Natural killer cell treated with Interleukin-12 subunit alpha and Interleukin-12 subunit beta and Interleukin-15 and Interleukin-18, amount 100 ng/mL, for 72 hours (primary cell): ENCODE measurements at regions not wholly inside any gene's neighbourhood (a gene's known extent, or its start where the extent isn't known, plus 50 kb on each side); places are given as distances from the start of the nearest gene placed in this dataset.
"Not testable (repeated sequence)": the region's sequence is repeated elsewhere in the genome, so short reads cannot be mapped to it uniquely, and the experiment has no call there.

Source experiments
- ATAC-seq, 2 donors: fragments of 150-1000 bp; cut with Tn5 transposase in 1 of 2; sonication (Bioruptor Pico), chemical (Tn5 transposase) in 1 of 2; 2 replicates each; pipeline ENCODE4 v1.10.0; 2021
- DNase-seq: peaks from one replicate; pipeline ENCODE4 v3.0.0; 2022; ENCODE audit warnings: low spot score
- H3K27ac Mint-ChIP-seq, 2 donors: 1 replicate in 1 of 2; 2 replicates in 1 of 2; pipeline ENCODE4 v1.8.0; 2022; ENCODE audit warnings: mixed read lengths in 2 of 2, mild to moderate bottlenecking in 1 of 2, moderate library complexity in 1 of 2
- H3K27me3 Mint-ChIP-seq, 2 donors: 1 replicate in 1 of 2; 2 replicates in 1 of 2; pipeline ENCODE4 v1.8.0; 2022; ENCODE audit warnings: mixed read lengths in 2 of 2
- H3K36me3 Mint-ChIP-seq: one replicate; pipeline ENCODE4 v1.8.0; 2022; ENCODE audit warnings: mixed read lengths
- H3K4me1 Mint-ChIP-seq, 2 donors: 1 replicate in 1 of 2; 2 replicates in 1 of 2; pipeline ENCODE4 v1.8.0; 2022; ENCODE audit warnings: low read depth in 2 of 2, mixed read lengths in 2 of 2, mild to moderate bottlenecking in 1 of 2
- H3K4me3 Mint-ChIP-seq: one replicate; pipeline ENCODE4 v1.8.0; 2022; ENCODE audit warnings: mixed read lengths
- H3K9me3 Mint-ChIP-seq: 2 replicates; pipeline ENCODE4 v1.8.0; 2022; ENCODE audit warnings: mixed read lengths

DNA sequence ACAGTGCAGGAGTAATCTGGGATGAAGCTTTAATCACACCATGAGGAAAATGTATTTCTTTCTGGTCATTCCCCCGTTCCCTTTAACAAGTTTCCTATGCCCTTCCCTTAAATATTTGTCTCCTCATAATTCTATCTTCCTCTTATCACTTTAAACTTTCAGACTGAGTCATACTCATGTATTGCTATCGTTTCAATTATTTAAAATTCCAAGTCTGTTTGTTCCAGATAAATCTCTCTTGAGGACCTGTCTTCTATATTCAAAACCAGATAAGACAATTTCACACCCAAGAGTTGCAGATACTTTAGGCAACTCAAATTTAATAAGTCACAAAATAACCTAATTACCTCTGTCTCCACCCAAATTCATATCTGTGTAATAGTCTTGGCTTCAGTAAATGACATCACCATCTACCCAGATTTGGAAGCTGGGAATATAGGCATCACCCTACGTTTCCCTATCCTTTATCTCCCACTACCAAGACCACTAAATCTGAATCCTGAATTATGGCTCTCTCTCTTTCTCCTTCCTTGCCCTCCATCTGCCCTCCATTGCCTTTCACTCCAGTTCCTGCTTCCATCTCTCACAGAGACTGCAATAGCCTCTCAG is 220.1 kb downstream of the PYDC2 start:
- no peak for ATAC-seq
- Mint-ChIP-seq H3K9me3 (peaks cover 17% of the 10 kb centered on the region), H3K4me3 (no peak overlapping the region), H3K27me3 (no peaks in the 10 kb centered on the region), H3K36me3 (no peaks in the 10 kb centered on the region), H3K27ac (no peak overlapping the region), H3K4me1 (no peaks in the 10 kb centered on the region)
- DNase-seq = no peak

DNA sequence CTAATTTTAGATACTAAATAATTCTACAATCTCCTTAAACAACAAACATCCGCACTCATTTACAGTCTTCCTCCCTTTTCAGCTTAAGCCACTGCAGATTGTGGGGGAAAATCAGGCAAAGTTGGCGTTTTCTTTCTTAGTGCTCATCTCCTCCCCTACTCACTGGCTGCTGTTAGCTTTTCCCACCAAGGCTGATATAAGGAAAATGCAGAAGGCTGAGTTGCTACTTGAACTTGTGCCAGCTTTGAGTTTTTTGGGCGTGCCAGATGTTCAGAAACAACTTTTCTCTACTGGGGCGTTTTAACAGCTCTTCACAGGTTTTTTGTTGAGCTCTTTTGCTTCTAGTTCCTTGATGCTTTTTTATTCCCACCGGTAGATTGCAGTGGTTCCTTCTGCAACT is 222.0 kb downstream of the PYDC2 start:
- Mint-ChIP-seq H3K36me3 (no peaks in the 10 kb centered on the region), H3K27ac (no peak overlapping the region), H3K27me3 (no peaks in the 10 kb centered on the region), H3K9me3 (peaks cover 21% of the 10 kb centered on the region), H3K4me1 (no peaks in the 10 kb centered on the region), H3K4me3 (no peak overlapping the region)
- ATAC-seq = no peak
- no peak for DNase-seq

DNA sequence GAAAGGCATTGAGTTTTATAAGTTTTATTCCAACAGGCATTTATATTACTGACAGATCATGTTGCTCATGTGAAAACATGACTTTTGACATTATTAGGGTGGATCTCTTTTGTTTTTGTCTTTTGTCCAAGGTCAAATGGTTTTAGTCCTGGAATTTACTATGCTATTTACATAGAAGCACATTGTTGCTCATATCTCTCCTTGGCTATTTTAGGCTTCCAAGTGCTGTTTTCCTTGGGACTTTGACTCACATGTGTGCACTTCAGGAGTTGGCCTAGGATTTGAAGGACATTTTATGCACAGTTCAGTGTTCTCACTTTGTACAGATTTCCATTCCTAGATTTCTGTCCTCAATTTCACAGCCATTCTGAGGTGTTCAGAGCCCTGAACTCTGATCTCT is 225.7 kb downstream of the PYDC2 start:
- H3K36me3 Mint-ChIP-seq = no peaks in the 10 kb centered on the region
- ATAC-seq (no peak), DNase-seq (no peak)
- no peak overlapping the region for H3K4me3 Mint-ChIP-seq
- H3K27ac Mint-ChIP-seq = no peak overlapping the region
- H3K9me3 Mint-ChIP-seq = peaks cover 17% of the 10 kb centered on the region
- no peaks in the 10 kb centered on the region for H3K4me1 Mint-ChIP-seq
- no peaks in the 10 kb centered on the region for H3K27me3 Mint-ChIP-seq

DNA sequence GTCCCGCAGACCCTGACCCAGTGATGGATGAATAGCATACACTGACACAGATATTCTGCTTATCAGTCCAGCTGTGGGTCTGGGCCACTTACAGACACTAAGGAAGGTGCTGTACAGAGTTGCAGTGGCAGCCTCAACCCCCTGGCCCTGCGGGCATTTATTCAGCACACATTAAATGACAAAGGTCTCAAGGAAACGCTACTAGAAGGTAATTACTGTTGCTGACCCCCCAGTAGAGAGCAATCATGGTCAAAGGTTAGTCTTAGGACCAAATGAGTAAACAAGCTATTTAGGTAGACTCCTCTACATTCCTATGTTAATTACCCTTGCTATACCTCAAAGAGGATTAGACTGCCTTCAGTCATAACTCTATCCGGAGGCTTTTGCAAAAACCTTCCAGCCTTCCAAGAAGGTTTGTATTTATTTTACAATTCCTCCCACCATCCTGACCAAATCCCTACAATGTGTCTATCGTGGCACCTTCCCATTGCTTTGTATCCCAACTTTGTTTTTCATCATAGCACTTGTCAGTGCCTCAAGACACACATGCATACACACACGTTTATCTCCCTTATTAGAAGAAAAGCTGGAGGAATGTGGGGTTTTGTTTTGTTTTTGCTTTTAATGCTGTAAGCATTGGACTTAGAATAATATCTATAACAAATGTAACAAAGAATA is 227.9 kb downstream of the PYDC2 start:
- ATAC-seq (no peak), DNase-seq (no peak)
- Mint-ChIP-seq H3K27ac (no peak overlapping the region), H3K36me3 (no peaks in the 10 kb centered on the region), H3K27me3 (no peaks in the 10 kb centered on the region), H3K4me1 (no peaks in the 10 kb centered on the region), H3K4me3 (no peak overlapping the region), H3K9me3 (peaks cover 14% of the 10 kb centered on the region)

DNA sequence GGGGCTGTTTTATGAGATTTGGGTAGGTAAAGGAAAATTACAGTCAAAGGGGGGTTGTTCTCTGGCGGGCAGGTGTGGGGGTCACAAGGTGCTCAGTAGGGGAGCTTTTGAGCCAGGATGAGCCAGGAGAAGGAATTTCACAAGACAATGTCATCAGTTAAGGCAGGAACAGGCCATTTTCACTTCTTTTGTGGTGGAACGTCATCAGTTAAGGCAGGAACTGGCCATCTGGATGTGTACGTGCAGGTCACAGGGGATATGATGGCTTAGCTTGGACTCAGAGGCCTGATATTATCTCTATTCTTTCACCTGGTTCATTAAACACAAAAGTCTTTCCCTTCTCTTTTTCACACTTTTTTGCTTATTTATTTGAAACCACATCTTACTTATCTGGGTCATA is 230.2 kb downstream of the PYDC2 start:
- not testable (repeated sequence) for ATAC-seq, DNase-seq, H3K4me3 Mint-ChIP-seq, H3K36me3 Mint-ChIP-seq, H3K27me3 Mint-ChIP-seq, H3K4me1 Mint-ChIP-seq, H3K27ac Mint-ChIP-seq
- H3K9me3 Mint-ChIP-seq = peaks cover 19% of the 10 kb centered on the region

DNA sequence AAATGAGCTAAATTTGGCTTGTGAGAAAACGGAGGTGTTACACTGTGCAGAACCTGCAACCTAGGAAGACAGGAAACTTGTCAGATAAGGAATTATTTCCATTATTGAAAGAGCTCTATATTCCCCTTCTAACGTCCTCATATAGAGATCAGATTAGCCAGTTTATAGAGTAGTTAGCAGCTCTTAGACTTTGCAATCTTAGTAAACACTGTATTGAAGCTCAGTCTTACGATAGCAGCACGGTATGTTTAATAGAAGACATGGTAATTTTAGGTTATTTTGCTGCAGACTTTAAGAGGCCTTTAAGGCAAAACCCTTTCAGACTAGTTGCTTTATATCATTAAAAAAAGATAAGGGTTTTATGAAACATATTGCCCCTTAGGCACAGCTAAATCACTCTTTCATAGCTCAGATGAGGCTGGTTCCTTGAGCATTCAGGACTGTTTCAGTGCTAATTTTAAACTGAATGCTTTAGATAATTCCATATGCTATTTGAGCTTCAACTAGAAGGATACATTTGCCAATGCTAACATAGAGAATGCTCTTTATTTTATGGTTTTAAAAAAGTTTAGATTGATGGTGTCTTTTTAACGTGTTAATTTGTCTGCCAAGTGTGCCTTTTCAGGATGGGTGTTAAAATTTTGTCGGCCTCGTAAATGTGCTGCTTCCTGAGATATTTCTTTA is 234.3 kb downstream of the PYDC2 start:
- Mint-ChIP-seq H3K4me1 (no peaks in the 10 kb centered on the region), H3K36me3 (no peaks in the 10 kb centered on the region), H3K27me3 (no peaks in the 10 kb centered on the region), H3K9me3 (peaks cover 11% of the 10 kb centered on the region), H3K27ac (no peak overlapping the region), H3K4me3 (no peak overlapping the region)
- DNase-seq (no peak), ATAC-seq (no peak)

DNA sequence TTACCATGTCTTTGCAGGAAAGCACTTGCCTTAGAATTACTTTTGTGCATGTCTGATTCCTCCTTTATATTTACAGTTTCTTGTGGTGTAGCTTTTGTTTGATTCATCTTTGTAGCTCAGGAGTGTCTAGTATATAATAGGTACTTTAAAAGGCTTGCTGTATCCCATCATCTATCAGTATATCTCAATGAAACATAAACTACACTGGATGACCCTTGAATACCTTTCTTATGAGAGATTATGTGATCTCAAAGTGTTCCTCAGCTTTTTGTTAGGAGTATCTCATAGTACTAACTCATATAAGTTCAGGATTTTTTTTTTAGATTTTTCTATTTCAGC is 234.8 kb downstream of the PYDC2 start:
- Mint-ChIP-seq H3K4me3 (no peak overlapping the region), H3K27ac (no peak overlapping the region), H3K4me1 (no peaks in the 10 kb centered on the region), H3K27me3 (no peaks in the 10 kb centered on the region), H3K36me3 (no peaks in the 10 kb centered on the region), H3K9me3 (peaks cover 11% of the 10 kb centered on the region)
- DNase-seq (no peak), ATAC-seq (no peak)

DNA sequence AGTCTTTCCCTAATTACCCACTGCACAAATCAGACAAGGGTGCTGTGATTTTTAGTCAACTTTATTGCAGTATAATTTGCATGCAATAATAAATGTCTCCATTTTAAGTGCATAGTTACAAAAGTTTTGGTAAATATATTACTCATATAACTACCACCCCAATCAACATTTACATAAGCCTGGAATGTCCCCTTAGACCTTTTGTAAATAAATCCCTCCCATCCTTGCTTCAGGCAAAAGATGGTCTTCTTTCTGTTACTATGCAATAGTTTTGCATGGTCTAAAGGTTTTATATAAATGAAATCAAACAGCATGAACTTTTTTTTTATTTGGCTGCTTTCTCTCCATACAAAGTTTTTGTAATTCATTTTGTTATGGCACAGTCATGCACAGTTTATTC is 235.4 kb downstream of the PYDC2 start:
- H3K27me3 Mint-ChIP-seq = no peaks in the 10 kb centered on the region
- H3K4me1 Mint-ChIP-seq = no peaks in the 10 kb centered on the region
- H3K27ac Mint-ChIP-seq = no peak overlapping the region
- H3K36me3 Mint-ChIP-seq = no peaks in the 10 kb centered on the region
- H3K9me3 Mint-ChIP-seq = peaks cover 11% of the 10 kb centered on the region
- ATAC-seq (no peak), DNase-seq (no peak)
- no peak overlapping the region for H3K4me3 Mint-ChIP-seq

DNA sequence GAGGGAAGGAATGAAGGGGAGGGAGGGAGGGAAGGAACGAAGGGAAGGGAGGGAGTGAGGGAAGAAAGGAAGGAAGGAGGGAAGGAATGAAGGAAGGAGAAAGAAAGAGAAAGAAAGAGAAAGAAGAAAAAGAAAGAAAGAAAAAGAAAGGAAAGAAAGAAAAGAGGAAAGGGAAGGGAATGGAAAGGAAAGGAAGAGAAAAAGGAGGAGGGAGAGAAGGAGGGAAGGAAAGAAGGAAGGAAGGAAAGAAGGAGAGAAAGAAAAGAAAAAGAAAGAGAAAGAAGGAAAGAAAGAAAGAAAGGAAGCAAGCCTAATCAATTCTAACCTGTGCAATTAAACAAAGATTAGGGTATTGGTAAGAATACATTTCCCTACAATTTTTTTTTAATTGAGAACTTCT is 238.6 kb downstream of the PYDC2 start:
- Mint-ChIP-seq H3K9me3 (peaks cover 20% of the 10 kb centered on the region), H3K27me3 (no peaks in the 10 kb centered on the region), H3K4me3 (no peak overlapping the region), H3K27ac (no peak overlapping the region), H3K36me3 (no peaks in the 10 kb centered on the region), H3K4me1 (no peaks in the 10 kb centered on the region)
- DNase-seq (no peak), ATAC-seq (no peak)

DNA sequence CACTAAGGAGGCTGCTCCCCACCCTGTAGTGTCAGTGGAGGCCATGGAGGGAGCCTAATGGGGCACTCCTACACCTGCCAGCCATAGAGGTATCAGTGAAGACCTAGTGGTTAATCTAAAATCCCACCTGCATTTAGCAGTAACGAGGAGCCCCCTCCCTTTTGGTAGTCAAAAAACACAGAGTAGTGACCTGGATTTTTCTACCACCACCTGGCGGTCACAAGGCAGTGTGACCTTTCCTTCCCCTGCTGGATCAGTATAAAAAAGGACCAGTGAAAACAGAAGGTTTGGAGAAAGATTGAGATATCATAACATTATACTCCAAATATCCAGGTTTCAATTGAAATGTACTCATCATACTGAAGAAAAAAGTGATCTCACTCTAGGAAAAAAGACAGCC is 241.2 kb downstream of the PYDC2 start:
- ATAC-seq (no peak), DNase-seq (no peak)
- Mint-ChIP-seq H3K4me1 (no peaks in the 10 kb centered on the region), H3K9me3 (peaks cover 19% of the 10 kb centered on the region), H3K36me3 (no peaks in the 10 kb centered on the region), H3K27ac (no peak overlapping the region), H3K27me3 (no peaks in the 10 kb centered on the region), H3K4me3 (no peak overlapping the region)

DNA sequence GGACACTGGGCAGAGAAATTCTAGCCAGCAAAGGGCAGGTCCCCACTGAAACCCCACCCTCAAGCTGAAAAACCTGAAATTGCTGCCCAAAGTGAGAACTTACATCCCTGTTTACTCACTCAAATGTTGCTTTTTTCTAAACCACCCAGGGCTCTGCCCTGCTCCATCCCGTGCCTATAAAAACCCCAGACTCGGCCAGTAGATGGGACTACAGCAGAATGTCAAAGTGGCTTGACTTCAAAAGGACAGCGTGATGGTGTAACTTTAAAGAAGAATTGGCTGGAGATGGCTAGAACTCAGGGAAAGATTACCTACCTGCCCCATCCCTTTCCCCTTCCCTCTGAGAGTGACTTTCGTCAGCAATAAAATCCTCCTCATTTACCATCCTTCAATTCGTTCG is 246.9 kb downstream of the PYDC2 start:
- ATAC-seq = no peak
- Mint-ChIP-seq H3K27ac (no peak overlapping the region), H3K27me3 (no peaks in the 10 kb centered on the region), H3K4me1 (no peaks in the 10 kb centered on the region), H3K36me3 (no peaks in the 10 kb centered on the region), H3K9me3 (peaks cover 22% of the 10 kb centered on the region), H3K4me3 (no peak overlapping the region)
- DNase-seq = no peak

DNA sequence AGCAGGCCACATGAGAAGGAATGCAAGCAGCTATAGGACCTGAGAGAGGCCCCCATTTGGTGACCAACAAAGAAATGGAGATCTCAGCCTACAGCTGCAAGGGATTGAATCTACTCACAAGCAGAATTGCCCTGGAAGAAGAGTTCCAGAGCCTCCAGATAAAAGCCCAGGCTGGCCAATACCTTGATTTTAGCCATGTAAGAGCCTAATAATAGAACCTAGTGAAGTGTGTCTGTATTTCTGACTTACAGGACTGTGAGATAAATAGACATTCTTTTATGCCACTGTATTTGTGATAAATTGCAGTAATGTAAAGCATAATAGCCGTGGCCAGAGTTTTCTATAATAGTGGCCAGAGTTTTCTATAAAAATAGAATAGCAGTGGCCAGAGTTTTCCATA is 254.6 kb downstream of the PYDC2 start:
- Mint-ChIP-seq H3K4me1 (no peaks in the 10 kb centered on the region), H3K27ac (no peak overlapping the region), H3K4me3 (no peak overlapping the region), H3K9me3 (peaks cover 8% of the 10 kb centered on the region), H3K36me3 (no peaks in the 10 kb centered on the region), H3K27me3 (no peaks in the 10 kb centered on the region)
- ATAC-seq (no peak), DNase-seq (no peak)

DNA sequence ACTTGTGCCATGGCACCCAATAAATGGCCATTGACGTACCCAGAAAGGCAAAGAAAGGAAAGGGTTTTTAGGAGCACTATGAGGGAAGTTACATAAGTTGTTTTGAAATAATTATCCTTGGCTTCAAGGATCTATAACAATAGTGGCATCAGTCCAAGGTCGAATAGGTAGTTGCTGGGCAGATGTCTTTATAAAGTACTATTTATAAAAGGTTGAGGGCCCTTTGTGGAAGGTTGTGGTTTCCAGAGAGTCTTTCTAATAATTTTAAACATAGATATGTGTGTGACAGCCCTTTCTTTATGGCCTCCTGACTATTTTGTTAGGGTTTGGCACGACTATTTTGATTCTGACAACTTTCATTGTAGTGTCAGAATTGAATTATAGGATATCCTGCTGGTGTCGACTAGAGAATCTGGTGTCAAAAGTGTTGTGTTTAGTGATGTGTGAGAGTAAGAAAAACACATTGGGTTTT is 260.5 kb downstream of the PYDC2 start:
- no peak for ATAC-seq
- Mint-ChIP-seq H3K9me3 (peaks cover 18% of the 10 kb centered on the region), H3K36me3 (no peaks in the 10 kb centered on the region), H3K4me3 (no peak overlapping the region), H3K4me1 (no peaks in the 10 kb centered on the region), H3K27ac (no peak overlapping the region), H3K27me3 (no peaks in the 10 kb centered on the region)
- no peak for DNase-seq

DNA sequence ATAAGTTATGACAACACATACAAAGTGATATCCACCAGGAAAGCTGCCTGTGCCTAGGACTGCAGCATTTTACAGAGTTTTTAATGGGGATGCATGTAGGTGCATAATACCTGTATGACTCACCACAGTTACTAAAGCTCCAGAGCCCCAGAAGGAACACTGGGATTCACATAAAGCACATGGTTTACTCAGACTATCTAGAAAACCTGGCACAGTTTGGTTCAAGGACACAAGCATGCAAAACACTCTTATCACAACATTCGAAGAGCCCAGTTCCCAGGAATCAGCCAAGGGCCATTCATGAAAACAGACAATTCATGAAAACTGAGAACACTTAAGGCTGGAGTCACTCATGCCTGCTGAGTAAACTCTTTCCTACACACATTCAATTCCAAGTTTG is 261.0 kb downstream of the PYDC2 start:
- H3K4me3 Mint-ChIP-seq = no peak overlapping the region
- no peaks in the 10 kb centered on the region for H3K27me3 Mint-ChIP-seq
- ATAC-seq (no peak), DNase-seq (no peak)
- H3K27ac Mint-ChIP-seq = no peak overlapping the region
- H3K9me3 Mint-ChIP-seq = peaks cover 22% of the 10 kb centered on the region
- no peaks in the 10 kb centered on the region for H3K36me3 Mint-ChIP-seq
- H3K4me1 Mint-ChIP-seq = no peaks in the 10 kb centered on the region
